Activated CD8-positive, alpha-beta T cell treated with anti-CD3 and anti-CD28 coated beads for 36 hours (primary cell): ENCODE measurements at regions not wholly inside any gene's neighbourhood (a gene's known extent, or its start where the extent isn't known, plus 50 kb on each side); places are given as distances from the start of the nearest gene placed in this dataset.
"Not testable (repeated sequence)": the region's sequence is repeated elsewhere in the genome, so short reads cannot be mapped to it uniquely, and the experiment has no call there.

Experiments
- ATAC-seq: fragments of 200-7000 bp; cut with Tn5 transposase; one replicate; pipeline ENCODE4 v1.10.0; 2021; ENCODE audit warnings: mild to moderate bottlenecking, moderate library complexity
- CTCF ChIA-PET: fragments of 350-600 bp; sonication (Branson Sonifier 250); formaldehyde crosslinking; loops from one replicate; lab custom pipeline; 2021; ENCODE audit warnings: antibody characterized with exemption; lab: Charles Lee
- POLR2A ChIA-PET: fragments of 350-600 bp; sonication (Branson Sonifier 250); formaldehyde crosslinking; loops from one replicate; lab custom pipeline; 2021; ENCODE audit warnings: antibody characterized with exemption; lab: Charles Lee
- DNase-seq: peaks from one replicate; pipeline ENCODE4 v3.0.0-alpha.2; 2020
- H3K27ac Mint-ChIP-seq: one replicate; pipeline ENCODE4 v1.8.0; 2021; ENCODE audit warnings: mild to moderate bottlenecking, mixed read lengths
- H3K27me3 Mint-ChIP-seq: one replicate; pipeline ENCODE4 v1.8.0; 2021; ENCODE audit warnings: mixed read lengths
- H3K36me3 Mint-ChIP-seq: one replicate; pipeline ENCODE4 v1.8.0; 2021; ENCODE audit warnings: low read depth, mixed read lengths
- H3K4me1 Mint-ChIP-seq: one replicate; pipeline ENCODE4 v1.8.0; 2021; ENCODE audit warnings: low read depth, mixed read lengths
- H3K4me3 Mint-ChIP-seq: one replicate; pipeline ENCODE4 v1.8.0; 2021; ENCODE audit warnings: mild to moderate bottlenecking, moderate library complexity, mixed read lengths
- H3K9me3 Mint-ChIP-seq: one replicate; pipeline ENCODE4 v1.8.0; 2021; ENCODE audit warnings: mixed read lengths
- CTCF ChIP-seq: fragments of 200-600 bp; IDR thresholded peaks from one replicate; pipeline ENCODE4 v1.8.0; 2022; ENCODE audit warnings: antibody characterized with exemption, mild to moderate bottlenecking
- intact Hi-C: fragments of 100-400 bp; cut with micrococcal nuclease; formaldehyde crosslinking; loops from one replicate; pipeline ENCODE4 v1.10.0; 2022

GRCh38 chr4:160562661-160563060, 1459.8 kb downstream of the RAPGEF2 start:
- intact Hi-C loops = no loop called here
- TF ChIP-seq CTCF = no peak

GRCh38 chr4:160563552-160564282, 1460.8 kb downstream of the RAPGEF2 start:
- intact Hi-C loops = no loop called here
- CTCF ChIA-PET = no interaction called here
- no peaks in the 10 kb centered on the region for H3K9me3 Mint-ChIP-seq
- no peaks in the 10 kb centered on the region for H3K27me3 Mint-ChIP-seq
- H3K4me1 Mint-ChIP-seq = no peaks in the 10 kb centered on the region
- POLR2A ChIA-PET = no interaction called here
- H3K4me3 Mint-ChIP-seq = no peak overlapping the region
- no peak for TF ChIP-seq CTCF
- no peaks in the 10 kb centered on the region for H3K36me3 Mint-ChIP-seq
- DNase-seq = no peak
- ATAC-seq = no peak
- no peak overlapping the region for H3K27ac Mint-ChIP-seq

More at GRCh38 chr4:160562661-160563060, 1459.8 kb downstream of the RAPGEF2 start:
- Mint-ChIP-seq H3K4me1 (no peaks in the 10 kb centered on the region), H3K4me3 (no peak overlapping the region), H3K27me3 (no peaks in the 10 kb centered on the region), H3K27ac (no peak overlapping the region), H3K9me3 (no peaks in the 10 kb centered on the region), H3K36me3 (no peaks in the 10 kb centered on the region)
- CTCF ChIA-PET = no interaction called here
- DNase-seq (no peak), ATAC-seq (no peak)
- POLR2A ChIA-PET = no interaction called here

GRCh38 chr4:160567634-160568033, 1464.8 kb downstream of the RAPGEF2 start:
- intact Hi-C loops = no loop called here
- H3K27me3 Mint-ChIP-seq = no peaks in the 10 kb centered on the region
- POLR2A ChIA-PET = no interaction called here

GRCh38 chr4:160570271-160570670, 1467.4 kb downstream of the RAPGEF2 start:
- Mint-ChIP-seq H3K4me1 (no peaks in the 10 kb centered on the region), H3K27me3 (no peaks in the 10 kb centered on the region), H3K27ac (no peak overlapping the region), H3K36me3 (no peaks in the 10 kb centered on the region), H3K9me3 (no peaks in the 10 kb centered on the region), H3K4me3 (no peak overlapping the region)
- ATAC-seq (no peak), DNase-seq (no peak)
- intact Hi-C loops = no loop called here
- POLR2A ChIA-PET = no interaction called here
- TF ChIP-seq CTCF = no peak
- CTCF ChIA-PET = no interaction called here

More at GRCh38 chr4:160567634-160568033, 1464.8 kb downstream of the RAPGEF2 start:
- Mint-ChIP-seq H3K36me3 (no peaks in the 10 kb centered on the region), H3K9me3 (no peaks in the 10 kb centered on the region), H3K4me3 (no peak overlapping the region), H3K27ac (no peak overlapping the region), H3K4me1 (no peaks in the 10 kb centered on the region)
- DNase-seq = no peak
- CTCF ChIA-PET = no interaction called here
- no peak for ATAC-seq
- no peak for TF ChIP-seq CTCF

- H3K27me3 Mint-ChIP-seq, H3K27ac Mint-ChIP-seq, CTCF ChIA-PET, H3K4me1 Mint-ChIP-seq, POLR2A ChIA-PET, intact Hi-C loops, H3K9me3 Mint-ChIP-seq, H3K4me3 Mint-ChIP-seq, DNase-seq, ATAC-seq, H3K36me3 Mint-ChIP-seq: not testable (repeated sequence)
These were observed 1471.4 kb downstream of the RAPGEF2 start for GRCh38 chr4:160574272-160574671.
